SK-N-SH treated with all-trans-retinoic acid at 6 μM for 48 hours (cell line): ENCODE measurements at regions not wholly inside any gene's neighbourhood (a gene's known extent, or its start where the extent isn't known, plus 50 kb on each side); places are given as distances from the start of the nearest gene placed in this dataset.

ENCODE experiments used
- ATAC-seq: fragments of 200-7000 bp; cut with Tn5 transposase; 3 replicates; pipeline ENCODE4 v1.9.1; 2020; ENCODE audit warnings: mild to moderate bottlenecking, moderate library complexity
- ARNTL ChIP-seq: fragments of 450-650 bp; formaldehyde crosslinking; IDR thresholded peaks from 2 replicates; pipeline ENCODE4 v1.5.0; 2020; ENCODE audit warnings: low read depth, mild to moderate bottlenecking, moderate library complexity, borderline replicate concordance
- BACH2 ChIP-seq: fragments of 250-450 bp; sonication (Bioruptor Pico); IDR thresholded peaks from 2 replicates; pipeline ENCODE4 v1.9.0; 2021; ENCODE audit warnings: mild to moderate bottlenecking, borderline replicate concordance
- CSDC2 ChIP-seq: fragments of 250-450 bp; sonication (Bioruptor Pico); IDR thresholded peaks from 2 replicates; pipeline ENCODE4 v1.5.0; 2020; ENCODE audit warnings: mild to moderate bottlenecking, moderate library complexity
- ESRRG ChIP-seq: fragments of 250-450 bp; sonication (Bioruptor Pico); IDR thresholded peaks from 2 replicates; pipeline ENCODE4 v1.6.1; 2021; ENCODE audit warnings: mild to moderate bottlenecking
- GLIS3 ChIP-seq: fragments of 250-450 bp; sonication (Bioruptor Pico); IDR thresholded peaks from 2 replicates; pipeline ENCODE4 v1.5.0; 2020; ENCODE audit warnings: mild to moderate bottlenecking, moderate library complexity
- ISL1 ChIP-seq: fragments of 250-450 bp; sonication (Bioruptor Pico); IDR thresholded peaks from 2 replicates; pipeline ENCODE4 v2.1.2; 2022; ENCODE audit warnings: mild to moderate bottlenecking, moderate library complexity
- OSR1 ChIP-seq: fragments of 250-450 bp; sonication (Bioruptor Pico); IDR thresholded peaks from 2 replicates; pipeline ENCODE4 v1.8.0; 2022; ENCODE audit warnings: moderate library complexity, mild to moderate bottlenecking, inconsistent platforms
- PATZ1 ChIP-seq: fragments of 250-450 bp; sonication (Bioruptor Pico); IDR thresholded peaks from 2 replicates; pipeline ENCODE4 v1.8.0; 2020; ENCODE audit warnings: mild to moderate bottlenecking, moderate library complexity, borderline replicate concordance
- PPARA ChIP-seq: fragments of 250-450 bp; sonication (Bioruptor Pico); IDR thresholded peaks from 2 replicates; pipeline ENCODE4 v1.5.0; 2020; ENCODE audit warnings: mild to moderate bottlenecking, borderline replicate concordance
- RARB ChIP-seq: fragments of 250-450 bp; sonication (Bioruptor Pico); IDR thresholded peaks from 2 replicates; pipeline ENCODE4 v1.8.0; 2021; ENCODE audit warnings: mild to moderate bottlenecking, moderate library complexity
- SNAI2 ChIP-seq: fragments of 250-450 bp; sonication (Bioruptor Pico); IDR thresholded peaks from 2 replicates; pipeline ENCODE4 v1.5.0; 2020; ENCODE audit warnings: mild to moderate bottlenecking, moderate library complexity
- TCF4 ChIP-seq: fragments of 250-450 bp; sonication (Bioruptor Pico); IDR thresholded peaks from 2 replicates; pipeline ENCODE4 v1.8.0; 2021; ENCODE audit warnings: mild to moderate bottlenecking, moderate library complexity, borderline replicate concordance
- TOX ChIP-seq: fragments of 250-450 bp; sonication (Bioruptor Pico); IDR thresholded peaks from 2 replicates; pipeline ENCODE4 v1.8.0; 2021; ENCODE audit warnings: mild to moderate bottlenecking, moderate library complexity, borderline replicate concordance
- TSHZ2 ChIP-seq: fragments of 250-450 bp; sonication (Bioruptor Pico); IDR thresholded peaks from 2 replicates; pipeline ENCODE4 v1.5.0; 2020; ENCODE audit warnings: mild to moderate bottlenecking, moderate library complexity
- ZC3H10 ChIP-seq: fragments of 250-450 bp; sonication (Bioruptor Pico); IDR thresholded peaks from 2 replicates; pipeline ENCODE4 v1.5.1; 2021; ENCODE audit warnings: mild to moderate bottlenecking, moderate library complexity
- ZFP3 ChIP-seq: fragments of 250-450 bp; sonication (Bioruptor Pico); IDR thresholded peaks from 2 replicates; pipeline ENCODE4 v1.5.0; 2020; ENCODE audit warnings: mild to moderate bottlenecking, moderate library complexity
- ZNF565 ChIP-seq: fragments of 450-650 bp; formaldehyde crosslinking; conservative IDR thresholded peaks from 2 replicates; pipeline ENCODE4 v1.5.0; 2020; ENCODE audit warnings: low read depth, mild to moderate bottlenecking, moderate library complexity
- ZNF70 ChIP-seq: fragments of 450-650 bp; formaldehyde crosslinking; IDR thresholded peaks from 2 replicates; pipeline ENCODE4 v1.5.0; 2020; ENCODE audit warnings: mild to moderate bottlenecking, moderate library complexity
- ZNF8 ChIP-seq: fragments of 450-650 bp; formaldehyde crosslinking; IDR thresholded peaks from 2 replicates; pipeline ENCODE4 v1.5.0; 2020; ENCODE audit warnings: mild to moderate bottlenecking, moderate library complexity
- TF ChIP-seq, protein P1 (sequence below): fragments of 250-450 bp; sonication (Bioruptor Pico); IDR thresholded peaks from 2 replicates; pipeline ENCODE4 v1.8.0; 2021; ENCODE audit warnings: low read depth, mild to moderate bottlenecking, moderate library complexity, borderline replicate concordance
- TF ChIP-seq, protein P2 (sequence below): fragments of 250-450 bp; sonication (Bioruptor Pico); IDR thresholded peaks from 2 replicates; pipeline ENCODE4 v1.5.1; 2021; ENCODE audit warnings: mild to moderate bottlenecking, moderate library complexity
- TF ChIP-seq, protein P3 (sequence below): fragments of 250-450 bp; sonication (Bioruptor Pico); IDR thresholded peaks from 2 replicates; pipeline ENCODE4 v1.5.1; 2020; ENCODE audit warnings: low read depth, mild to moderate bottlenecking, moderate library complexity

DNA sequence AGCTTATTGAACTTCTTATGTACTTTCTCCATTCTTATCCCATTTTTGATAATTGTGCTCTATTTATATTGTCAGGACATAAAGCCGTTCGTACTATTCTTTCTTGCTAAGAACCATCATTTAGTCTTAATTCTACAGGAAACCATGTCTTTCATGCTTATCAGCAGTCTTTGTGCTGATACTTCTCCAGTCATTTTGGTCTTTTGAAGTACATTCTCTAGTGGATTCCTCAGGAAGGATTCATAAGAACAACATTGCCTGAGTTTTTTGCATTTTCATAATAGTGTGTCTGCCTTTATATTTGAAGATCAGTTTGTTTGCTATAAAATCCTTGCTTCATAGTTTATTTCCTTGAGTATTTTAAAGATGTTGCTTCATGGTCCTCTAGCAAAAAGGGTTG, 126.6 kb upstream of the NEO1 start:
- TF ChIP-seq ISL1, result no peak
- TF ChIP-seq SNAI2, result no peak
- TF ChIP-seq OSR1 (CRISPR knock-in tag), result no peak
- TF ChIP-seq ZNF70 (CRISPR knock-in tag), result no peak
- TF ChIP-seq ZFP3 (CRISPR knock-in tag), result no peak
- TF ChIP-seq TSHZ2 (CRISPR knock-in tag), result no peak
- TF ChIP-seq, protein P1, sequence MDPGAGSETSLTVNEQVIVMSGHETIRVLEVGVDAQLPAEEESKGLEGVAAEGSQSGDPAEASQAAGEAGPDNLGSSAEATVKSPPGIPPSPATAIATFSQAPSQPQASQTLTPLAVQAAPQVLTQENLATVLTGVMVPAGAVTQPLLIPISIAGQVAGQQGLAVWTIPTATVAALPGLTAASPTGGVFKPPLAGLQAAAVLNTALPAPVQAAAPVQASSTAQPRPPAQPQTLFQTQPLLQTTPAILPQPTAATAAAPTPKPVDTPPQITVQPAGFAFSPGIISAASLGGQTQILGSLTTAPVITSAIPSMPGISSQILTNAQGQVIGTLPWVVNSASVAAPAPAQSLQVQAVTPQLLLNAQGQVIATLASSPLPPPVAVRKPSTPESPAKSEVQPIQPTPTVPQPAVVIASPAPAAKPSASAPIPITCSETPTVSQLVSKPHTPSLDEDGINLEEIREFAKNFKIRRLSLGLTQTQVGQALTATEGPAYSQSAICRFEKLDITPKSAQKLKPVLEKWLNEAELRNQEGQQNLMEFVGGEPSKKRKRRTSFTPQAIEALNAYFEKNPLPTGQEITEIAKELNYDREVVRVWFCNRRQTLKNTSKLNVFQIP (CRISPR knock-in tag), result no peak
- TF ChIP-seq TCF4 (CRISPR knock-in tag), result no peak
- no peak for TF ChIP-seq BACH2
- TF ChIP-seq RARB, result no peak
- TF ChIP-seq ARNTL (CRISPR knock-in tag), result no peak
- no peak for TF ChIP-seq ZNF8 (CRISPR knock-in tag)
- TF ChIP-seq PATZ1, result no peak
- TF ChIP-seq, all 23 proteins: peak for 0
- ATAC-seq, result no peak

- TF ChIP-seq ESRRG (CRISPR knock-in tag) (no peak), CSDC2 (CRISPR knock-in tag) (no peak), OSR1 (CRISPR knock-in tag) (no peak), TSHZ2 (CRISPR knock-in tag) (no peak), TOX (CRISPR knock-in tag) (no peak), GLIS3 (CRISPR knock-in tag) (no peak), PATZ1 (no peak), ZNF565 (CRISPR knock-in tag) (no peak), TCF4 (CRISPR knock-in tag) (no peak), ARNTL (CRISPR knock-in tag) (no peak), PPARA (CRISPR knock-in tag) (no peak), ZNF8 (CRISPR knock-in tag) (no peak), ZC3H10 (no peak), SNAI2 (no peak), RARB (no peak), ISL1 (no peak), ZFP3 (CRISPR knock-in tag) (no peak)
- TF ChIP-seq, protein P1 (CRISPR knock-in tag), result no peak
- TF ChIP-seq, protein P2, sequence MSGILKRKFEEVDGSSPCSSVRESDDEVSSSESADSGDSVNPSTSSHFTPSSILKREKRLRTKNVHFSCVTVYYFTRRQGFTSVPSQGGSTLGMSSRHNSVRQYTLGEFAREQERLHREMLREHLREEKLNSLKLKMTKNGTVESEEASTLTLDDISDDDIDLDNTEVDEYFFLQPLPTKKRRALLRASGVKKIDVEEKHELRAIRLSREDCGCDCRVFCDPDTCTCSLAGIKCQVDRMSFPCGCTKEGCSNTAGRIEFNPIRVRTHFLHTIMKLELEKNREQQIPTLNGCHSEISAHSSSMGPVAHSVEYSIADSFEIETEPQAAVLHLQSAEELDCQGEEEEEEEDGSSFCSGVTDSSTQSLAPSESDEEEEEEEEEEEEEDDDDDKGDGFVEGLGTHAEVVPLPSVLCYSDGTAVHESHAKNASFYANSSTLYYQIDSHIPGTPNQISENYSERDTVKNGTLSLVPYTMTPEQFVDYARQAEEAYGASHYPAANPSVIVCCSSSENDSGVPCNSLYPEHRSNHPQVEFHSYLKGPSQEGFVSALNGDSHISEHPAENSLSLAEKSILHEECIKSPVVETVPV (CRISPR knock-in tag), result no peak
- TF ChIP-seq, protein P3, sequence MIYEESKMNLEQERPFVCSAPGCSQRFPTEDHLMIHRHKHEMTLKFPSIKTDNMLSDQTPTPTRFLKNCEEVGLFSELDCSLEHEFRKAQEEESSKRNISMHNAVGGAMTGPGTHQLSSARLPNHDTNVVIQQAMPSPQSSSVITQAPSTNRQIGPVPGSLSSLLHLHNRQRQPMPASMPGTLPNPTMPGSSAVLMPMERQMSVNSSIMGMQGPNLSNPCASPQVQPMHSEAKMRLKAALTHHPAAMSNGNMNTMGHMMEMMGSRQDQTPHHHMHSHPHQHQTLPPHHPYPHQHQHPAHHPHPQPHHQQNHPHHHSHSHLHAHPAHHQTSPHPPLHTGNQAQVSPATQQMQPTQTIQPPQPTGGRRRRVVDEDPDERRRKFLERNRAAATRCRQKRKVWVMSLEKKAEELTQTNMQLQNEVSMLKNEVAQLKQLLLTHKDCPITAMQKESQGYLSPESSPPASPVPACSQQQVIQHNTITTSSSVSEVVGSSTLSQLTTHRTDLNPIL (CRISPR knock-in tag), result no peak
- ATAC-seq, result no peak
These were observed 129.0 kb upstream of the NEO1 start for GRCh38 chr15:72923289-72923688.
